SK-N-SH treated with all-trans-retinoic acid at 6 μM for 48 hours (cell line): ENCODE measurements at regions not wholly inside any gene's neighbourhood (a gene's known extent, or its start where the extent isn't known, plus 50 kb on each side); places are given as distances from the start of the nearest gene placed in this dataset.

Source experiments
- ATAC-seq: fragments of 200-7000 bp; cut with Tn5 transposase; 3 replicates; pipeline ENCODE4 v1.9.1; 2020; ENCODE audit warnings: mild to moderate bottlenecking, moderate library complexity
- ARNTL ChIP-seq: fragments of 450-650 bp; formaldehyde crosslinking; IDR thresholded peaks from 2 replicates; pipeline ENCODE4 v1.5.0; 2020; ENCODE audit warnings: low read depth, mild to moderate bottlenecking, moderate library complexity, borderline replicate concordance
- CREB5 ChIP-seq: fragments of 250-450 bp; sonication (Bioruptor Pico); IDR thresholded peaks from 2 replicates; pipeline ENCODE4 v1.5.1; 2020; ENCODE audit warnings: low read depth, mild to moderate bottlenecking, moderate library complexity
- CSDC2 ChIP-seq: fragments of 250-450 bp; sonication (Bioruptor Pico); IDR thresholded peaks from 2 replicates; pipeline ENCODE4 v1.5.0; 2020; ENCODE audit warnings: mild to moderate bottlenecking, moderate library complexity
- ESRRG ChIP-seq: fragments of 250-450 bp; sonication (Bioruptor Pico); IDR thresholded peaks from 2 replicates; pipeline ENCODE4 v1.6.1; 2021; ENCODE audit warnings: mild to moderate bottlenecking
- GLIS3 ChIP-seq: fragments of 250-450 bp; sonication (Bioruptor Pico); IDR thresholded peaks from 2 replicates; pipeline ENCODE4 v1.5.0; 2020; ENCODE audit warnings: mild to moderate bottlenecking, moderate library complexity
- ISL1 ChIP-seq: fragments of 250-450 bp; sonication (Bioruptor Pico); IDR thresholded peaks from 2 replicates; pipeline ENCODE4 v2.1.2; 2022; ENCODE audit warnings: mild to moderate bottlenecking, moderate library complexity
- PATZ1 ChIP-seq: fragments of 250-450 bp; sonication (Bioruptor Pico); IDR thresholded peaks from 2 replicates; pipeline ENCODE4 v1.8.0; 2020; ENCODE audit warnings: mild to moderate bottlenecking, moderate library complexity, borderline replicate concordance
- POU6F1 ChIP-seq: fragments of 250-450 bp; sonication (Bioruptor Pico); IDR thresholded peaks from 2 replicates; pipeline ENCODE4 v1.8.0; 2021; ENCODE audit warnings: low read depth, mild to moderate bottlenecking, moderate library complexity, borderline replicate concordance
- PPARA ChIP-seq: fragments of 250-450 bp; sonication (Bioruptor Pico); IDR thresholded peaks from 2 replicates; pipeline ENCODE4 v1.5.0; 2020; ENCODE audit warnings: mild to moderate bottlenecking, borderline replicate concordance
- RARB ChIP-seq: fragments of 250-450 bp; sonication (Bioruptor Pico); IDR thresholded peaks from 2 replicates; pipeline ENCODE4 v1.8.0; 2021; ENCODE audit warnings: mild to moderate bottlenecking, moderate library complexity
- SNAI2 ChIP-seq: fragments of 250-450 bp; sonication (Bioruptor Pico); IDR thresholded peaks from 2 replicates; pipeline ENCODE4 v1.5.0; 2020; ENCODE audit warnings: mild to moderate bottlenecking, moderate library complexity
- TOX ChIP-seq: fragments of 250-450 bp; sonication (Bioruptor Pico); IDR thresholded peaks from 2 replicates; pipeline ENCODE4 v1.8.0; 2021; ENCODE audit warnings: mild to moderate bottlenecking, moderate library complexity, borderline replicate concordance
- ZC3H10 ChIP-seq: fragments of 250-450 bp; sonication (Bioruptor Pico); IDR thresholded peaks from 2 replicates; pipeline ENCODE4 v1.5.1; 2021; ENCODE audit warnings: mild to moderate bottlenecking, moderate library complexity
- ZFP3 ChIP-seq: fragments of 250-450 bp; sonication (Bioruptor Pico); IDR thresholded peaks from 2 replicates; pipeline ENCODE4 v1.5.0; 2020; ENCODE audit warnings: mild to moderate bottlenecking, moderate library complexity
- ZFP30 ChIP-seq: fragments of 450-650 bp; formaldehyde crosslinking; IDR thresholded peaks from 2 replicates; pipeline ENCODE4 v1.5.0; 2022; ENCODE audit warnings: mild to moderate bottlenecking, moderate library complexity
- ZNF8 ChIP-seq: fragments of 450-650 bp; formaldehyde crosslinking; IDR thresholded peaks from 2 replicates; pipeline ENCODE4 v1.5.0; 2020; ENCODE audit warnings: mild to moderate bottlenecking, moderate library complexity
- TF ChIP-seq, protein P1 (sequence below): fragments of 250-450 bp; sonication (Bioruptor Pico); IDR thresholded peaks from 2 replicates; pipeline ENCODE4 v1.5.1; 2021; ENCODE audit warnings: mild to moderate bottlenecking, moderate library complexity
- TF ChIP-seq, protein P2 (sequence below): fragments of 250-450 bp; sonication (Bioruptor Pico); IDR thresholded peaks from 2 replicates; pipeline ENCODE4 v1.5.0; 2020; ENCODE audit warnings: mild to moderate bottlenecking, moderate library complexity

DNA sequence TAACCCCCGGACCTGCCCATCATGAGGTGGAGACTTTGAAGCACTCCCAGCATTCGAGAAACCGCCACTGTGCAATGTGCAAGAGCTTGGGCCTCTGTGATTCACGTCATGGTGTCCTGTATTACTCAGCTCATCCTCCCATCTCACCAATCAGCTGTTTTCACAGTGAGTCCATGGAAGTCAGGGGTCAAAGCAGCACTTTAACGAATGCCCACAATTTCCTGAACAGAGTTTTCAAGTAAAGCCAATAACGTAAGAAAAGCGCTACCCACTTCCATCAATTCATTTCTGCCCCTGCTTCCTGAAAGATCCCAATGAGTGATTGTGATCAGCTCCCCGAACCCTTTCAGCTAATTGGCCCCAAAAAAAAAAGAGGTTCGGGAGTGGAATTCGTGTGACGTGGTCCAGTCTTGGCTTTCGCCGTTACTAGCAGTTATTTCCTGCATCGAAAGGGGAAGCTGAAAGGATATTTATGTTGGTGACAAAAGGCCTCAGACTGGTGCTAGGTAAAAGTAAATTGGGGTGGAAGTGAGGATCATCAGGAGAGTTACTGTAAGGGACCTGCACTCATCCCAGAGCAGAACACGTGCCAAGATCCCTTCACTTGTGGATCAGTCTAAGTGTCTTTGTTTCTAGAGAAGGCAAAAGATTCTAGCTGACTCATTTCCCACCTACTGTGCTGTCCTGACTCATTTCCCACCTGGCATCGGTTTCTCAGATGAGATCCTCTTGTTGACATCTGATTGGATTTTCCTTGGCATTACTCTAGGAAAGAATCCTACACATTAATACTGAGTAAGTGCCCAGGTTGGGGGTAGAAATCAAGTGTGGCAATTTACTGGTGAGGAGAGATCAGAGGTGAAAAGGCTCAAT is 136.7 kb upstream of the NUDT7 start (continued):
- TF ChIP-seq ZNF8 (CRISPR knock-in tag): no peak
- TF ChIP-seq SNAI2 (CRISPR knock-in tag): no peak
- no peak for TF ChIP-seq PATZ1 (CRISPR knock-in tag)
- TF ChIP-seq, protein P1, sequence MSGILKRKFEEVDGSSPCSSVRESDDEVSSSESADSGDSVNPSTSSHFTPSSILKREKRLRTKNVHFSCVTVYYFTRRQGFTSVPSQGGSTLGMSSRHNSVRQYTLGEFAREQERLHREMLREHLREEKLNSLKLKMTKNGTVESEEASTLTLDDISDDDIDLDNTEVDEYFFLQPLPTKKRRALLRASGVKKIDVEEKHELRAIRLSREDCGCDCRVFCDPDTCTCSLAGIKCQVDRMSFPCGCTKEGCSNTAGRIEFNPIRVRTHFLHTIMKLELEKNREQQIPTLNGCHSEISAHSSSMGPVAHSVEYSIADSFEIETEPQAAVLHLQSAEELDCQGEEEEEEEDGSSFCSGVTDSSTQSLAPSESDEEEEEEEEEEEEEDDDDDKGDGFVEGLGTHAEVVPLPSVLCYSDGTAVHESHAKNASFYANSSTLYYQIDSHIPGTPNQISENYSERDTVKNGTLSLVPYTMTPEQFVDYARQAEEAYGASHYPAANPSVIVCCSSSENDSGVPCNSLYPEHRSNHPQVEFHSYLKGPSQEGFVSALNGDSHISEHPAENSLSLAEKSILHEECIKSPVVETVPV: no peak
- TF ChIP-seq TOX (CRISPR knock-in tag): no peak

DNA sequence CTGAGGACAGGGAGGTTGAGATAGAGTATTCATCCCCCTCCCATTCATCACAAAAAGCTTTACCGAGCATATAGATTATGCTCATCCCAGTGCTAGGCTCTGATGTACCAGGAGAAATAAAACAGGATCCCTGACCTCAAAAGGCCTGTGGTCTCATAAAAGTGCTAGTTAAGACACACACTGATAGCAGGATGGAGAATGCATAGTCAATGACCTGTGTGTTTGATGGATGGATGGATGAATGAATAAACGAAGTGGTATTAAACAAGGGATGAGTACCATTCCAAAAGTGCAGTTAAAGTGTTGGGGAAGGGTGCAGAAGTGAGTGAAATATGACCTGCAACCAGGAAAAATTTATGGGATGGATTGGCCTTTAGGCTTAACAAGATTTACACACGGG is 133.9 kb upstream of the NUDT7 start:
- ATAC-seq: no peak
- no peak for TF ChIP-seq CSDC2 (CRISPR knock-in tag)
- no peak for TF ChIP-seq TOX (CRISPR knock-in tag)
- TF ChIP-seq PATZ1 (CRISPR knock-in tag): no peak
- no peak for TF ChIP-seq POU6F1 (CRISPR knock-in tag)
- TF ChIP-seq RARB (CRISPR knock-in tag): no peak
- no peak for TF ChIP-seq PPARA
- TF ChIP-seq ZFP30 (CRISPR knock-in tag): no peak
- no peak for TF ChIP-seq CREB5 (CRISPR knock-in tag)
- TF ChIP-seq, protein P1: no peak
- TF ChIP-seq ZNF8 (CRISPR knock-in tag): no peak
- no peak for TF ChIP-seq ZC3H10 (CRISPR knock-in tag)
- TF ChIP-seq ZFP3 (CRISPR knock-in tag): no peak

DNA sequence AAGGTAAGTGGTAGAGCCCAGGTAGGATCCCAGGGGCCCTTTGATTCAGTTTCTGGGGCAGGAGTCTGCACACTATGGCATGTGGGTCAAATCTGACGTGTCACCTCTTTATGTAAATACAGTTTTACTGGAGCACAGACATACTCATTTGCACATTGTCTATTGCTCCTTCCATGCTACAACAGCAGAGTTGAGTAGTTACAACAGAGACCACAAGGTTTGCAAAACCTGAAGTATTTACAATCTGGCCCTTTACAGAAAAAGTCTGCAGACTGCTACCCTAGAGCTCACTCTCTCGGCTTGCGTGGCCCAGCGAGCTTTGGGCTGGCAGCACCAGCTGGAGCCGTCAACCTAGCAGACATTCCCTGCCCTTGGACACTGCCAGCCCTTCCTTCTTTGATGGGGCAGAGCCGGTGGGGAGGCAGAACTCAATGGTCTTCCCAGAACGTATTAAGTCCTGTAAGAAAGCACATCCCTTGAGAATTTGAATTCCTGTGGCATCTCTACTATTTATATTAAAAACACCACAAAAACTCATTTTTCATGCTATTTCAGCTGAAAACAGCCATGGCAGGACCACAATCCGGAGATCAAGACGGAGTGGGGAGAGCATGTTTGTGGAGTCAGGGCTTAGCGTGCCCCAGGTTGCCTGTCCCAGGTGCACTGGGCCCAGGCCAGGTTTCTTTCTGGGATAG is 133.1 kb upstream of the NUDT7 start:
- no peak for ATAC-seq
- no peak for TF ChIP-seq GLIS3
- TF ChIP-seq ARNTL (CRISPR knock-in tag): no peak
- no peak for TF ChIP-seq ESRRG (CRISPR knock-in tag)
- TF ChIP-seq CREB5 (CRISPR knock-in tag): no peak
- TF ChIP-seq, protein P2, sequence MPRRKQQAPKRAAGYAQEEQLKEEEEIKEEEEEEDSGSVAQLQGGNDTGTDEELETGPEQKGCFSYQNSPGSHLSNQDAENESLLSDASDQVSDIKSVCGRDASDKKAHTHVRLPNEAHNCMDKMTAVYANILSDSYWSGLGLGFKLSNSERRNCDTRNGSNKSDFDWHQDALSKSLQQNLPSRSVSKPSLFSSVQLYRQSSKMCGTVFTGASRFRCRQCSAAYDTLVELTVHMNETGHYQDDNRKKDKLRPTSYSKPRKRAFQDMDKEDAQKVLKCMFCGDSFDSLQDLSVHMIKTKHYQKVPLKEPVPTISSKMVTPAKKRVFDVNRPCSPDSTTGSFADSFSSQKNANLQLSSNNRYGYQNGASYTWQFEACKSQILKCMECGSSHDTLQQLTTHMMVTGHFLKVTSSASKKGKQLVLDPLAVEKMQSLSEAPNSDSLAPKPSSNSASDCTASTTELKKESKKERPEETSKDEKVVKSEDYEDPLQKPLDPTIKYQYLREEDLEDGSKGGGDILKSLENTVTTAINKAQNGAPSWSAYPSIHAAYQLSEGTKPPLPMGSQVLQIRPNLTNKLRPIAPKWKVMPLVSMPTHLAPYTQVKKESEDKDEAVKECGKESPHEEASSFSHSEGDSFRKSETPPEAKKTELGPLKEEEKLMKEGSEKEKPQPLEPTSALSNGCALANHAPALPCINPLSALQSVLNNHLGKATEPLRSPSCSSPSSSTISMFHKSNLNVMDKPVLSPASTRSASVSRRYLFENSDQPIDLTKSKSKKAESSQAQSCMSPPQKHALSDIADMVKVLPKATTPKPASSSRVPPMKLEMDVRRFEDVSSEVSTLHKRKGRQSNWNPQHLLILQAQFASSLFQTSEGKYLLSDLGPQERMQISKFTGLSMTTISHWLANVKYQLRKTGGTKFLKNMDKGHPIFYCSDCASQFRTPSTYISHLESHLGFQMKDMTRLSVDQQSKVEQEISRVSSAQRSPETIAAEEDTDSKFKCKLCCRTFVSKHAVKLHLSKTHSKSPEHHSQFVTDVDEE (CRISPR knock-in tag): no peak
- no peak for TF ChIP-seq ISL1 (CRISPR knock-in tag)
- no peak for TF ChIP-seq PATZ1 (CRISPR knock-in tag)
- no peak for TF ChIP-seq ZFP3 (CRISPR knock-in tag)
